ENCODE measurements at regions not wholly inside any gene's neighbourhood (a gene's known extent, or its start where the extent isn't known, plus 50 kb on each side); places are given as distances from the start of the nearest gene placed in this dataset.
"Not testable (repeated sequence)": the region's sequence is repeated elsewhere in the genome, so short reads cannot be mapped to it uniquely, and the experiment has no call there.

GRCh38 chr5:124178050-124178449 lies 568.4 kb downstream of the ZNF608 start:
- Histone ChIP-seq H3K27ac (no peak overlapping the region), H3K36me3 (no peaks in the 10 kb centered on the region), H3K9me3 (no peaks in the 10 kb centered on the region), H3K4me3 (no peak overlapping the region), H3K4me1 (peaks cover 0 to 4% (median 0%) of the 10 kb centered on the region in 4 donors), H3K27me3 (no peaks in the 10 kb centered on the region)
- TF ChIP-seq POLR2A (IDR thresholded peaks at IDR 0.05) (no peak), CTCF (IDR thresholded peaks at IDR 0.05) (no peak)
- DNase-seq: no peak

GRCh38 chr5:124176692-124177091 lies 569.7 kb downstream of the ZNF608 start:
- no peak overlapping the region for H3K27ac ChIP-seq
- no peak overlapping the region for H3K4me3 ChIP-seq
- no peaks in the 10 kb centered on the region for H3K27me3 ChIP-seq
- no peaks in the 10 kb centered on the region for H3K36me3 ChIP-seq
- no peaks in the 10 kb centered on the region for H3K9me3 ChIP-seq
- peaks cover 0 to 4% (median 0%) of the 10 kb centered on the region in 4 donors for H3K4me1 ChIP-seq
- no peak for TF ChIP-seq CTCF (IDR thresholded peaks at IDR 0.05)
- no peak for TF ChIP-seq POLR2A (IDR thresholded peaks at IDR 0.05)
- DNase-seq: no peak

DNA sequence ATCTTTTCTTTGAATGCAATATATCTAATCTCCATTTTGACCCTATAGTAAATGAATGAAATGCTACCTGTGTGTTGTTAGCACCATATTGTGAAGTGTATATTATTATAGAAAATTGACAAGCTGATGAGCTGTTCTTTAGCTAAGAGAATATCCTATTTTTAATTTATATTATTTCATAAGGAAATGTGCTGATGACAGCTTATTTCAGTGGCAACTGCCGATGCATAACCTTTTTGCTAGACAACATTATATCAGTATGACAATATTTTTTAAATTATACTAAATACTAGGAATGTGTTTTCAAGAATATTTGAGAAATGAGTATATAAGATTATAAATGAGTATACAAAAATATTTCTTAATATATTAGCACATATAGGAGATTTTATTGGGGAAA lies 573.1 kb downstream of the ZNF608 start:
- no peak for DNase-seq
- H3K27me3 ChIP-seq: no peaks in the 10 kb centered on the region
- no peaks in the 10 kb centered on the region for H3K36me3 ChIP-seq
- H3K27ac ChIP-seq: no peak overlapping the region
- H3K9me3 ChIP-seq: no peaks in the 10 kb centered on the region
- no peak overlapping the region for H3K4me3 ChIP-seq
- no peak for TF ChIP-seq POLR2A (IDR thresholded peaks at IDR 0.05)
- no peak for TF ChIP-seq CTCF (IDR thresholded peaks at IDR 0.05)
- no peaks in the 10 kb centered on the region for H3K4me1 ChIP-seq

GRCh38 chr5:124172389-124173003 lies 573.9 kb downstream of the ZNF608 start:
- TF ChIP-seq POLR2A (IDR thresholded peaks at IDR 0.05): no peak
- TF ChIP-seq CTCF (IDR thresholded peaks at IDR 0.05): no peak
- no peak for DNase-seq
- no peaks in the 10 kb centered on the region for H3K36me3 ChIP-seq
- no peak overlapping the region for H3K4me3 ChIP-seq
- no peaks in the 10 kb centered on the region for H3K9me3 ChIP-seq
- no peaks in the 10 kb centered on the region for H3K27me3 ChIP-seq
- no peaks in the 10 kb centered on the region for H3K4me1 ChIP-seq
- H3K27ac ChIP-seq: no peak overlapping the region

GRCh38 chr5:124168093-124168492 lies 578.3 kb downstream of the ZNF608 start:
- H3K4me3 ChIP-seq, H3K27me3 ChIP-seq, H3K4me1 ChIP-seq, H3K9me3 ChIP-seq, H3K36me3 ChIP-seq, DNase-seq, H3K27ac ChIP-seq: not testable (repeated sequence)

- H3K9me3 ChIP-seq: no peaks in the 10 kb centered on the region
- no peak overlapping the region for H3K27ac ChIP-seq
- H3K27me3 ChIP-seq: no peaks in the 10 kb centered on the region
- DNase-seq: peak in 2 of 3 donors; percentile 36 to 60
- no peaks in the 10 kb centered on the region for H3K36me3 ChIP-seq
- TF ChIP-seq POLR2A (IDR thresholded peaks at IDR 0.05): no peak
- TF ChIP-seq CTCF (IDR thresholded peaks at IDR 0.05): no peak
- no peak overlapping the region for H3K4me3 ChIP-seq
- no peaks in the 10 kb centered on the region for H3K4me1 ChIP-seq
Measured at GRCh38 chr5:124162767-124163532, 583.5 kb downstream of the ZNF608 start.
